ENCODE measurements at regions not wholly inside any gene's neighbourhood (a gene's known extent, or its start where the extent isn't known, plus 50 kb on each side); places are given as distances from the start of the nearest gene placed in this dataset.

GRCh38 chr12:127273626-127274025 lies 993.3 kb upstream of the TMEM132C start:
- no peak for TF ChIP-seq CTCF (conservative IDR thresholded peaks at IDR 0.05; ENCODE audit: low read length)
- no peak for TF ChIP-seq EZH2phosphoT487 (IDR thresholded peaks at IDR 0.05; ENCODE audit: borderline replicate concordance, low read depth, low read length)
